ENCODE measurements at regions not wholly inside any gene's neighbourhood (a gene's known extent, or its start where the extent isn't known, plus 50 kb on each side); places are given as distances from the start of the nearest gene placed in this dataset.

DNA sequence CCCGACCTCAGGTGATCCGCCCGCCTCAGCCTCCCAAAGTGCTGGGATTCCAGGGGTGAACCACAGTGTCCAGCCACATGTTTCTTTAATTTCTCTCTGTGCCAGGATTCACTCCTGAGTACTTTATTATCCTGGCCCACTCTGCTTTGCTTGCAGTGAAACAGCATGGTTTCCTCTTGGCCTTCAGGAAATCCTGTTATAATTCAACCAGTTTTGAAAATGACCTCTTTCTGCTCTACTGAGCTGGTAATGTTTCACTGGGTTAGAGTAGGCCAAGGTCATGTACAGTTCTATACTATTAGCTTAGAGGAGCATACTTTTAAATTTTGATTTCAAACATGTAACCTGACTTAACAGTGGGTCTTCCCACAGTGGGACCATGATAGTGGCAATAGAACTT, 90.6 kb upstream of the PELI1 start:
- DNase-seq (ENCODE audit: low spot score) (no peak), ATAC-seq (ENCODE audit: low read depth) (no peak)
- Histone ChIP-seq H3K4me3 (ENCODE audit: severe bottlenecking) (no peak overlapping the region), H3K27ac (ENCODE audit: poor library complexity, severe bottlenecking) (no peak overlapping the region), H3K9me3 (ENCODE audit: severe bottlenecking) (peaks cover 3% of the 10 kb centered on the region), H3K36me3 (ENCODE audit: low read depth) (no peaks in the 10 kb centered on the region), H3K4me1 (ENCODE audit: insufficient read depth, poor library complexity, severe bottlenecking) (no peaks in the 10 kb centered on the region), H3K27me3 (ENCODE audit: insufficient read depth, poor library complexity, severe bottlenecking) (no peaks in the 10 kb centered on the region)
- TF ChIP-seq, protein P1, sequence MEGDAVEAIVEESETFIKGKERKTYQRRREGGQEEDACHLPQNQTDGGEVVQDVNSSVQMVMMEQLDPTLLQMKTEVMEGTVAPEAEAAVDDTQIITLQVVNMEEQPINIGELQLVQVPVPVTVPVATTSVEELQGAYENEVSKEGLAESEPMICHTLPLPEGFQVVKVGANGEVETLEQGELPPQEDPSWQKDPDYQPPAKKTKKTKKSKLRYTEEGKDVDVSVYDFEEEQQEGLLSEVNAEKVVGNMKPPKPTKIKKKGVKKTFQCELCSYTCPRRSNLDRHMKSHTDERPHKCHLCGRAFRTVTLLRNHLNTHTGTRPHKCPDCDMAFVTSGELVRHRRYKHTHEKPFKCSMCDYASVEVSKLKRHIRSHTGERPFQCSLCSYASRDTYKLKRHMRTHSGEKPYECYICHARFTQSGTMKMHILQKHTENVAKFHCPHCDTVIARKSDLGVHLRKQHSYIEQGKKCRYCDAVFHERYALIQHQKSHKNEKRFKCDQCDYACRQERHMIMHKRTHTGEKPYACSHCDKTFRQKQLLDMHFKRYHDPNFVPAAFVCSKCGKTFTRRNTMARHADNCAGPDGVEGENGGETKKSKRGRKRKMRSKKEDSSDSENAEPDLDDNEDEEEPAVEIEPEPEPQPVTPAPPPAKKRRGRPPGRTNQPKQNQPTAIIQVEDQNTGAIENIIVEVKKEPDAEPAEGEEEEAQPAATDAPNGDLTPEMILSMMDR (IDR thresholded peaks at IDR 0.05; ENCODE audit: poor library complexity, severe bottlenecking), result no peak

DNA sequence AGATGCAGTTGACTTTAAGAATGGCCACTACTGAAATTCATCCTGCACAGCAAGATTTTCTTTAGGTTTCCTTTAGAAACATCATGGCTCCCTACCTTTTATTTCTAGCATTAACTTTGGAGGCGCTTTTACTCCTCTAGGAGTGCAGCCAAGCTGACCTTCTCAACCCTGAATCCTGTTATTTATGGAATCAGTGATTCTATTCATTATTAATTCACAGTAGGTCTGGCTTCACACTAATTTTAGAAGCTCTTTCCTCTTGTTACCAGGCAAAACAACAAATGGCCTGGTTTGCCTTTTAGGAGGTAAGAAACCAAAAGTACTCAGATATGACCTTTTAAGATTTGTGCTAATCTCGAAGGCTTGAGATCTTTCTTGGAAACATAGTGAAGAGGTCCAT, 93.0 kb upstream of the PELI1 start:
- H3K27ac ChIP-seq (ENCODE audit: poor library complexity, severe bottlenecking), result no peak overlapping the region
- no peaks in the 10 kb centered on the region for H3K4me1 ChIP-seq (ENCODE audit: insufficient read depth, poor library complexity, severe bottlenecking)
- ATAC-seq (ENCODE audit: low read depth), result no peak
- no peaks in the 10 kb centered on the region for H3K36me3 ChIP-seq (ENCODE audit: low read depth)
- DNase-seq (ENCODE audit: low spot score), result no peak
- no peaks in the 10 kb centered on the region for H3K27me3 ChIP-seq (ENCODE audit: insufficient read depth, poor library complexity, severe bottlenecking)
- TF ChIP-seq, protein P1 (IDR thresholded peaks at IDR 0.05; ENCODE audit: poor library complexity, severe bottlenecking), result no peak
- H3K4me3 ChIP-seq (ENCODE audit: severe bottlenecking), result no peak overlapping the region
- H3K9me3 ChIP-seq (ENCODE audit: severe bottlenecking), result peaks cover 3% of the 10 kb centered on the region

DNA sequence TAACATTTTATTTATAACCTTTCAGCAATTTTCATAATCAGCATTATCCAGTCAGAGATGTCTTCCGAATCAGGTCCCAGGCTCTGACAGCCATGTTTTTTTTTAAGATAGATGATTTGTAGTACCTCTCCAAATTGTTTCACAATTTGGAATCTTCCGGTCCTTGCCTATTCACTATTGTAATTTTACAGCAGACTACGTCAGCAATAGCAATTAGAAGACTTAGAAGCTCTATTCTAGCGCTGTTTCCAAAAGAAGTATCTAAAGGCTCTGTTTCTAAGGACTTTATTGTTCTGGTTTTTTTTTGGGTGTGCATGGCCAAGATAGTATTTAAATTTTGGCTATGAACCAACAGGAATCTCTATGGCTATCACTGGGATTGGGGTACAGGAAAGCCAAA, 94.6 kb upstream of the PELI1 start:
- Histone ChIP-seq H3K9me3 (ENCODE audit: severe bottlenecking) (peaks cover 3% of the 10 kb centered on the region), H3K4me1 (ENCODE audit: insufficient read depth, poor library complexity, severe bottlenecking) (peaks cover 13% of the 10 kb centered on the region), H3K27me3 (ENCODE audit: insufficient read depth, poor library complexity, severe bottlenecking) (no peaks in the 10 kb centered on the region), H3K4me3 (ENCODE audit: severe bottlenecking) (no peak overlapping the region), H3K27ac (ENCODE audit: poor library complexity, severe bottlenecking) (no peak overlapping the region), H3K36me3 (ENCODE audit: low read depth) (no peaks in the 10 kb centered on the region)
- DNase-seq (ENCODE audit: low spot score), result no peak
- no peak for ATAC-seq (ENCODE audit: low read depth)
- TF ChIP-seq, protein P1 (IDR thresholded peaks at IDR 0.05; ENCODE audit: poor library complexity, severe bottlenecking), result no peak

DNA sequence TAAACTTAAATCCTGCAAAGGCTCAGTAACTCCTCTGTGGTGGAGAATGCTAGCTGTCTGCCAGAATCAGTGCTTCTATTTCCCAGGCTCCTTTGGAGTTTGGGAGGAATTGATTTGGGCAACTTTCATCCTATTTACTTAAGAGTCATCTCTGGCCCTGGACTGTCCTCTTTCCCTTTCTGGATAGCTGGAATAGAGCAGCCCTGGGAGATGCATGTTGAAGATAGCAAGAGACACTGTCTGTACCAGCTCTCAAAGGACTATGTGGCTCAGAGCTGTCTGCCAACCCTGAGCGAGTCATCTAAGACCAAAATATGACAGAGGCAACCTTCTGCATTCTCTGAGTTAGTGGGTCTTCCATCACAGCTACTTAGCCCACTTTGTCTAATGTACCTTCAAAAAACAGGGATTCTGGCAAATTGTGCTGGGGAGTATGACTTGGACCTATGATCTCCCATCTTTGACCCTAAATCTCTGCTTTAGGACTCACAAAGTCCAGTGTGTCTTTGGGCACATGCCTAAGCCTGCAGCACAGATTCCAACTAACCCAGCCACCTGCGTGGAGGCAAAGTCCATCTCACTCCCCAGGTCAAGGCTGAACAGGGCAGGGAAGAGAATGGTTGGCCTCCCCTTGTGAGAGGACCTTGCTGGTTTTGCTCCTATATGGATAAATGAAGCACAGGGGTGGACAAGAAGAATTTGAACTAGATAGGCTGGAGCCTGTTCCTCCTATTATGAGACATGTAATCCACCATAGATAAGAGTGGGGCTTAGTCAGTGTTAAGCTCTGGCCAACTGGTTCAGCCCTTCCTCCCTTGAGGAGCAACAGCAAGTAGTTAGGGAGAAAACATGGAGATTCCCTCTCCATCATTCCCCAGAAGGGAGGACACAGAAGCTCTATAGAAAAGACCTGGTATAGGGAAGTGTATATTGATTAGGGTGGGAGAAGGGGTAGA, 99.1 kb upstream of the PELI1 start:
- H3K36me3 ChIP-seq (ENCODE audit: low read depth), result no peaks in the 10 kb centered on the region
- TF ChIP-seq, protein P1 (IDR thresholded peaks at IDR 0.05; ENCODE audit: poor library complexity, severe bottlenecking), result no peak

DNA sequence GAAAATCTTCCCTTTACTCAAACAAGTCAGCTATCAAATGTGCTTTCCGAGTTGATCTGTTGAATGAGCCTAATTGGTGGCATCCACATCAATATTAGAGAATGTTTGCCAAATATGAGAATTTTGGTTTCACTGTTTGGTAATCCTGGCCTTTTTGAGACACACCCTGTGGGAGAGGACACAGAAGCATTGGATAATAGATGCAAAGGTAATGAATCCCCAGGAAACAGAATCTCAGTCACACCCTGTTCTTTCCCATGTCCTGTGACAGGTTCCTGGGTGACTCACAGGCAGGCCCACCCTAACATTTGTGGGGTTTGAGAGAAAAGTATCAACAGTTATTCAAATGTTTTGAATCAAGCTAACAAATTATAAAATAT, 99.8 kb upstream of the PELI1 start:
- peaks cover 23% of the 10 kb centered on the region for H3K4me1 ChIP-seq (ENCODE audit: insufficient read depth, poor library complexity, severe bottlenecking)
- peak; percentile 88 for ATAC-seq (ENCODE audit: low read depth)
- no peaks in the 10 kb centered on the region for H3K36me3 ChIP-seq (ENCODE audit: low read depth)
- H3K4me3 ChIP-seq (ENCODE audit: severe bottlenecking), result no peak overlapping the region
- H3K27ac ChIP-seq (ENCODE audit: poor library complexity, severe bottlenecking), result peak overlapping the region; percentile 72
- TF ChIP-seq, protein P1 (IDR thresholded peaks at IDR 0.05; ENCODE audit: poor library complexity, severe bottlenecking), result no peak
- DNase-seq (ENCODE audit: low spot score), result no peak
- H3K27me3 ChIP-seq (ENCODE audit: insufficient read depth, poor library complexity, severe bottlenecking), result no peaks in the 10 kb centered on the region
- H3K9me3 ChIP-seq (ENCODE audit: severe bottlenecking), result no peaks in the 10 kb centered on the region

More for the DNA sequence above, 99.1 kb upstream of the PELI1 start:
- peaks cover 23% of the 10 kb centered on the region for H3K4me1 ChIP-seq (ENCODE audit: insufficient read depth, poor library complexity, severe bottlenecking)
- peak overlapping the region; percentile 72 for H3K27ac ChIP-seq (ENCODE audit: poor library complexity, severe bottlenecking)
- peaks cover 1% of the 10 kb centered on the region for H3K9me3 ChIP-seq (ENCODE audit: severe bottlenecking)
- ATAC-seq (ENCODE audit: low read depth) (peak; percentile 42; the same call in 2 of the 3 replicates), DNase-seq (ENCODE audit: low spot score) (no peak)
- no peaks in the 10 kb centered on the region for H3K27me3 ChIP-seq (ENCODE audit: insufficient read depth, poor library complexity, severe bottlenecking)
- H3K4me3 ChIP-seq (ENCODE audit: severe bottlenecking), result no peak overlapping the region
